GM21576 (cell line): ENCODE measurements at regions not wholly inside any gene's neighbourhood (a gene's known extent, or its start where the extent isn't known, plus 50 kb on each side); places are given as distances from the start of the nearest gene placed in this dataset.

Source experiments
- ATAC-seq: cut with Tn5 transposase; IDR thresholded peaks from one replicate; pipeline ENCODE4 v1.9.1; 2021; ENCODE audit warnings: mild to moderate bottlenecking, moderate library complexity; ENCODE audit not compliant: unreplicated experiment

- no peak for ATAC-seq
Measured at GRCh38 chr6:166014966-166015365, 152.7 kb downstream of the TBXT start.

- no peak for ATAC-seq
Measured at GRCh38 chr6:166010136-166010960, 157.3 kb downstream of the TBXT start.

GRCh38 chr6:166009385-166010031, 158.1 kb downstream of the TBXT start:
- ATAC-seq, result no peak

DNA sequence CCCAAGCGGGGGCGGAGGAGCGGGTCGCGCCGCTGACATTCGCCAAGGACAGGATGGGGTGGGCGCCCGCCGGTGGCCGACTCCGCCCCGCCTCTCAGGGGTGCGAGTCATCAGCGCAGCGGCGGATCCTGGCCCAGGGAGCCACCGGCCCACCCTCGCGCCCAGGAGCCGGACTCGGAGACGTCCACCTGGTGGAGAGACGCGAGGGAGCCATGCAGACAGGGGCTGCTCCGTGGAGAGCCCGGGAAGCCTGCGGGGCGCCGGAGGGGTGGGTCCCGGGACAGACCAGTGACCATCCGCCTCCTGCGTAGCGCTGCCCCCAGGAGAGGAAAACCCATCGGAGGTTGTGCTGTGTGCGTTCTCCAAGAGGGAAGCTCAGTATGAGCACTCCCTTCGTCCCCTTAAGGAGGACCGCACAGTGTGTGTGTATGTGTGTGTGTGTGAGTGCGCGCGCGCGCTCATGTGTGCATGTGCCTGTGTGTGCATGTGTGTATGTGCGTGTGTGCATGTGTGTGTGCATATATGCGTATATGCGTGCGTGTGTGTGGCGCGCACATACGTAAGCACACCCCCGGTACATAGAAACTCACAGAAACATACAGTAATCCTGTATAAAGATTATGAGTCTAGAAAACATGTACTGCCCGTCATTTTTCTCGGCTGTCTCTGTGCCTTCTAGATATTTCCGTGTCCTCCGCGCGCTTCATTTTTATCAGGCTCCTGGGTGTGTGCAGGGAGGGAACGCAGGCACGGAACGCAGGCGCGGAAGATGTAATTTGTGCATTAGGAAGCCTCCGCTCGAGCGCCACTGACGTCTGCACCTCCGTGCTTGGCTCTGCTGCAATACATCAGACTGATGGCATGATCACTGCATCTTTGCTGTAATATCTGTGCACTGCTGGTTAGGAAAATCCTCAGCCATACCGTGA, 158.9 kb downstream of the TBXT start:
- ATAC-seq, result no peak

DNA sequence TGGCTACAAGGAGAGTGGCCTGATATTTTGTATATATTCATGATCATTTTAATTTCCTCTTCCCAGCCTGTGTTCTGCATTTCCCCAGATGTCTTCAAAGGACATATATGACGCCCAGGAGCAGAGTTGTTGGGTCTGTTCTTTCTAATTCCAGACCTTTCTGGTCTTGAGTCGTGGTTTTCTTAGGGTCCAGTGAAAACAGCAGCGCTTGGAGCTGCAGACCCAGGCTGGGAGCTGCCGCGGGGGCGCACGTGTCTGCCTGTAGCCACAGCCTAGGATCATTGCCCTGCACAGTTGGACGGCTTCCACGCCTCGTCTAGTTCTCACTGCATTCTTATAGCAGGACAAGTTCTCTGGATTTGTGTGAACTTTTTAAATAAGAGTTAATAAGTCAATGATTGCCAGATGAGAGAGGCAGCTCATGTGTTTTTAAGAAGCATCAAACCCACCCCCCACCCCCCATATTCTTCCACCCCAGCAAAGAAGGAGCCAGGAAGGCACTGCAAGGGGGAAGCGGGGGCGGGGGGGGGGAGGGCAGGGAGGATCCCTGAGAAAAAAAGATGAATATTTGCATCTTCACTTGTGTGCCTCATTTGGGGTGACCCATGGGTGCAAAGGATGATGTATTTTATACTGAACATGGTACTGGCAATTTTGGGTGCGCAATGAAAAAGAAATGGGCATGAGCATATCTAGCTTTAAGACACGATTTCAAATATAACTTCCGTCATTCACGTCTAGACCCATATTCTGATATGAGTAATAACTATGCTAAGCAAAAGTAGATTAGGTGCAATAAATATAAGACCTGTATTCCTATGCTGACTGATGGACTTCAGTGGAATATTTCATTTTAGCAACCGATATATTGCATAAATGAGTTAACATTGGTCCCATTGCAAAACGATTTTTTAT, 160.0 kb downstream of the TBXT start:
- ATAC-seq, result no peak

- no peak for ATAC-seq
Measured at GRCh38 chr6:166006900-166007301, 160.8 kb downstream of the TBXT start.

DNA sequence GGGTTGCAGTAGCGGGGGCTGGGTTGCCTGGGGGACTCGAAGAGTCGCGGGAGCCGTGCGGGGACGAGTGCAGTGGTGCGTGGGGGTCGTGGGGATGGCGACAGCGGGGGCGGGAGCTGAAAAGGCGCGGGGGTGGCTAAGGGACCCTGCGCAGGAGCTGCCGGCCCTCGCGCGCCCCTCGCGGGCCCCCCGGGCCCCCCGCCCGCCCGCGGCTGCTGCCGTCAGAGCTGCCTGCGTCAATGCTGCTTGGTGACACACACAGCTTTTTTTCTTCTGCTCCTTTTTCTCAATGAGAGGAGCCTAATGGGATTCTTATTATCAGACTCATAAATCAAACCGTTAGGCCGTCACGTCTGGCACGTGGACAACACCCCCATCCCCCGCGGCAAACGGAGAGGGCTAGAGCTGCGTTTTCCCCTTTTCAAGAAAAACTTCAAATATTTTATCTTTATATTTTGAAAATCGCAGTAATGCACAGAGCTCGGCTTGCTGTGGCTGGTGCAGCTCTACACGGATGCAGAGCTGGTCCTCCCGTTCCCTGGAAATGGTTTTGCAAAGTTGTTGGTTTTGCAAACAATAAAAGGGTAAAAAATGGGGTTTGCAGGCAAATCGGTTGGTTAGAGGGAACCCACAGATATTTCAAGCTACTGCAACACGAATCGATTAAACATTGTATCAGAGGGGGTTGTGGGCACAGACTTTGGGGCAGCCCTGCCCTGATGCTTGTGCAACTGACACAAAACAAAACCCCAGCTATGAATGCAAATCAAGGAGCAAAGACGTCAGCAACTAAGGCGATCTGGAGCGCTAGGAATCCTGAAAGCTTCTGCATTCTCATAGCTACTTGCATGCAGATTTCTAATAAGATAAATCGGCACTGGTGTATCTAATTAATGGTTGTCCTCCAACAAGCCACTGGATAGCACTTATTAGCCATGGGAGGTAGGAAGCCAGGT, 161.4 kb downstream of the TBXT start:
- no peak for ATAC-seq

- no peak for ATAC-seq
Measured at GRCh38 chr6:166005401-166005943, 162.2 kb downstream of the TBXT start.

DNA sequence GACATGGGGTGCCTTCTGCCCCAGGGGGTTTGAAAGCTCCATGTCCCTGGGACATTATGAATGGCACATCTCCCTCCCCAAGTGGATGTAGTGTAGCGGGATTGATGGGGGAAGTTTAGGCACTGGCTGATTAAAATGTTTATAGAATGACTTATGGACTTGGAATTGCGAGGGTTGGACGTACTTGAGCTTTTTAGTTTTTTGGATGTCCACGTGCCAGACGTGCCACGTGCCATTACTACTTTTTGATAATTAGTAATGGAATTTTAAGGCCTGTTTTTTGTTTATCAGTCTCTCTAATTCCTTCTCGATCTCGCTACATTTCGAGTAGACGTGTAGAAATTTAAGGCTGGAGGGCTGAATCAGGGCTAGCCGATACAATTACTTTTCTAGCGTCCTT, 162.8 kb downstream of the TBXT start:
- no peak for ATAC-seq

DNA sequence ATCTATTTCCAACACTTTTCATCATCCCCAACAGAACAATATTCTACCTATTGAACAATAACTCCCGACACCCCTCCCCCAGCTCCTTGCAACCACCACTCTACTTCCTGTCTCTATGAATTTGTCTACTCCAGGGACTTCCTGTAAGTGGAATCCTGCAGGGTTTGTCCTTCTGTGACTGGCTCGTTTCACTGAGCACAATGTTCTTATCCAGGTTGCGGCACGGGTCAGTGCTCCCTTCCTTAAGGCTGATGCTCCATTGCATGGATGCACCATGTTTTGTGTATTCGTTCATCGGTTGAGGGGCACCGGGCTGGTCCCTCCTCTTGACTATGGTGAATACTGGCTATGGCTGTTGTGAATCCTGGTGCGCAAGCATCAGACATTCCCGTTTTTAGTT, 163.2 kb downstream of the TBXT start:
- ATAC-seq, result no peak

DNA sequence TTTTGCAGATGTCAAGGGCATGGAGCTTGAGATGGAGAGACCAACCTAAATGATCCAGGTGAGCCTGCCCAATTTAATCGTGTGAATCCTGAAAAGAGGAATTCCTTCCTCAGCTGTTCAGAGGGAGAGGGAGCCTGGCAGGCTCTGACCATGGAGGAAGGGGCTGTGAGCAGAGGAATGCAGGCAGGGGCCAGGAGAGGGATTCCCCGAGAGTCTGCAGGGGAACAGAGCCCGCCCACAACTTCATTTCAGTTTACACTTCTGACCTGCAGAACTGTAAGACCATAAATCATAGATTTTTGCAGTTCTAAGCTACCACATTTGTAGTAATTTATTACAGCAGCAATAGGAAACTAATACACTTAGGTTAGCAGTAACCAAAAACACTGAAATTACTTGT, 164.1 kb downstream of the TBXT start:
- ATAC-seq, result no peak

DNA sequence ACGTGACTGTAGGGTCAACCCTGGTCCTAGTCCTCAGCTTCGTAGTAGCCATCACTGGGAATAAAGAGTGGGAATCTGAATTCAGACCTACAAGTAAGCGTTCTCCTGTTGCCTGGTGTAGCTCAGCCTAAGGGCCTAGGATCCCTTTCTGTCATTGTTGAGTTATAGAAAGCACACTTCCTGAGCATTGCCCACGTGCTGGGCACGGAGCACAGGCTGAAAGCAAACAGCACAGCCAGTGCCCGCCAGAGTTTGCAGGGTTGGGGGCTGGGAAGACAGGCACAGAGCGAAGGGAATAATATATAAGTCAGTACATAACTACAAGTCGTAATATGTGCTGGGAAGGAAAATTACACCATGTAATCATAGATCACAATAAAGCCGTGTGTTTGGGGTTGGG, 166.3 kb downstream of the TBXT start:
- no peak for ATAC-seq

DNA sequence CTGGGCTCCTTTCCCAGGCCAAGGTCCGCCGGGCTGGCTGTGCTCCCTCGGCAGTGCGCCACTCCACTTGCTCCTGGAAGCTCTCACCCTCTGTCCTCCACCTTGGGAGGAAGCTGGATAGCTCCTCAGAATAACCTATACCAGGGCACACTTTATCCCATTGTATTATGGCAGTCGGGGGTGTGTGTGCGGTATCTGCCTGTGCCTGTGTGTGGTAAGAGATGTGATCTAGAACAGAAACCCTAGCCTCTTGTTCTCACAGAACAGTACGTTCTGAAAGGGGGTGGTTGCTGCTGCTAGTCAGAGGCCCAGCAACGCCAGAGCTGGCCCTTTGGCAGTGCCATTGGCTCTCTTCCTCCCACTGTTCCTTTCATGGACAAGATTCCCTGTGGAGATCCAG, 168.4 kb downstream of the TBXT start:
- no peak for ATAC-seq

DNA sequence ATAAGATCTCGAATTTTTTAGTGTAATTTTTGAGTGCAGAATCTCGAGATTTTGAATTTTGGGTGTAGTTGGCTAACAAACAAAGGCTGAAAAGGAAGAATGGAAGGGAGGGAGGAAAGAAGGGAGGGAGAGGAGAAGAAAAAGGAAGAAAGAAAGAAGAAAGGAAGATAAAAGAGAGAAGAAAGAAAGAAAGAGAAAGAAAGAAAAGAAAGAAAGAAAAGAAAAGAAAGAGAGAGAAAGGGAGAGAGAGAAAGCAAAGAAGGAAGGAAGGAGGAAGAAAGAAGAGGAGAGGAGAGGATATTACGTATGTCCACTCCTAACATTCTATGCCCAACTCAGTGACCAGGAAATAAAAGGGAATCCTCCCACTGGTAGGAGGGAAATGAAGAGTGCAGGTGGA, 169.6 kb downstream of the TBXT start:
- ATAC-seq, result no peak

DNA sequence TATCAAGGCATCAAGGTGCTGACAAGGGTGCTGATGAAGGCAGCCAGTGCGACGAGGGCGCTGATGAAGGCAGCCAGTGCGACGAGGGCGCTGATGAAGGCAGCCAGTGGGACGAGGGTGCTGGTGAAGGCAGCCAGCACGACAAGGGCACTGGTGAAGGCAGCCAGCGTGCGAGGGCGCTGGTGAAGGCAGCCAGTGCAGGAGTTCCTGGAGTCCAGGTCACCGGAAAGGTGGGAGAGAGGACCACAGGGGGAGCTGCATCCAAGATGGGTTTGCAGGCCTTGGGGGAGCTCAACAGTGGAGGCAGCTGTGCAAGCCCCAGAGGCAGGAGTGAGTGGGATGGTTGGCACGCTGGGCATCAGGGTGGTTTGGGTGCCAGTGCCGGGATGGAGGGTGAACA, 176.3 kb downstream of the TBXT start:
- ATAC-seq, result no peak

- no peak for ATAC-seq
Measured at GRCh38 chr6:165990216-165990615, 177.4 kb downstream of the TBXT start.

DNA sequence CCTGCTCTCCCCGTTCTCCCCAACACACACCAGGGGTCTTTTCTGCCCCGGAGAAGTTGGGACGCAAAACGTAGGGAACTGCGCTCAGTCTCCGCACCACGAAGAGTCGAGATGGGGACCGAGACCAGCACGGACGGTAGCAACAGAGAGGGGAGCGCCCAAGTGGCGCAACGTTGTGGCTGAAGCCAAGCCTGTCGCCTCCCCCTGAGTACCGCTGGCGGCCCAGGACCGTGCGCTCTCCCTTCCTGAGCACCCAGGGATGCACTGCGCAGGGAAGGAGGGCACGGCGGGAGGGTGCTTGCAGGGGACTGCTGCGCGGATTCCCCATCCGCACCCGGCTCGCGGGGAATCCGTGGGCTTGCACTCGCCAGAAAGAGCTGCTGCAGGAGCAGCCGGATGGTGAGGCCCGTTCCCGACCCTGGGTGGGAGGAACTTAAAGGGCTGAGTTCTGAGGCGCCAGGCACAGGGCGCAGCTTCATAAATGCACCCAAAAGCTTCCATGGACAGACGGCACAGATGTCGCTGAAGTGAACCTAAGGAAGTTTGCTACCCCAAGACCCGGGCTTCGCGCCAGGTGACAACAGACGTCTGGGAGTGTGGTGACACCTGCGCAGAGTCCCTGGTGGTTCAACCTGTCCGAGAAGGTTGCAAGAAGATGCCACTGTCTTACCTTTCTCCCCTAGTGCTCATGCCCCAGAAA, 178.7 kb downstream of the TBXT start:
- ATAC-seq, result no peak

DNA sequence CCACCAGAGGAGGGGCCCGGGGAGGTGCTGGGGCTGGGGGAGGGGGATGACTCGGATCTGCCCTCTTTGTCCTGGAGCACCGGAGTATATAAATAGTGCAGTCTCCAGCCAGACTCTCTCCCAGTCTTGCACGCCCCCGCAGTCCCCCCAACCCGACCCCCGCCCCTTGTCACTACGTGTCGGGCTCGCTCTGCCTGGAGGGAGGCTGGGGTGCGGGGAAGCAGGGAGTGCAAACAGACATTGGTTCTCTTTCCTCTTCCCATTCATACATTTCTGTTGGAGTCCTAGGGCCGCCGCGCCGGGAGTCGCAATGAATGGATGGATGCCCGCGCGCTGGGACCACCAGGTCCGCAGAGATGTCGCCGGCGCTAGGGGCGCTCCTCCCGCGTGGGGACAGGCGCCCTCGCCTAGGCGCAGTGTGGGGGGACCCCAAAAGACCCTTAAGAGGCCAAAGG, 179.3 kb downstream of the TBXT start:
- ATAC-seq, result no peak
